HL-60 (cell line): ENCODE measurements at regions not wholly inside any gene's neighbourhood (a gene's known extent, or its start where the extent isn't known, plus 50 kb on each side); places are given as distances from the start of the nearest gene placed in this dataset.

ENCODE experiments used
- DNase-seq, 2 experiments: peaks; one replicate each; pipeline ENCODE4 v3.0.0-alpha.2; 2010 to 2020; ENCODE audit warnings: low read depth in 1 of 2, low spot score in 1 of 2
- H3K27ac ChIP-seq: fragments of 250-450 bp; sonication (Bioruptor Pico); replicated peaks from 2 replicates; pipeline ENCODE4 v1.5.1; 2020; ENCODE audit warnings: mild to moderate bottlenecking, moderate library complexity
- H3K27me3 ChIP-seq: fragments of 250-450 bp; sonication (Bioruptor Pico); 2 replicates; pipeline ENCODE4 v1.5.1; 2021; ENCODE audit warnings: mild to moderate bottlenecking, moderate library complexity; ENCODE audit not compliant: insufficient read depth, poor library complexity, severe bottlenecking
- H3K4me3 ChIP-seq: replicated peaks from 2 replicates; pipeline ENCODE4 v1.5.1; 2011; ENCODE audit warnings: mild to moderate bottlenecking, control low read depth, low read length; ENCODE audit not compliant: insufficient read depth
- CTCF ChIP-seq: IDR thresholded peaks from one replicate; pipeline ENCODE4 v1.5.1; 2011; ENCODE audit warnings: low read length, control low read depth, inconsistent platforms; ENCODE audit not compliant: insufficient read depth
- GABPA ChIP-seq: IDR thresholded peaks from 2 replicates; pipeline ENCODE4 v1.6.1; 2012; ENCODE audit warnings: low read depth
- POLR2AphosphoS5 ChIP-seq: IDR thresholded peaks from 2 replicates; pipeline ENCODE4 v1.6.1; 2012; ENCODE audit warnings: low read depth
- REST ChIP-seq: IDR thresholded peaks from 2 replicates; pipeline ENCODE4 v1.6.1; 2012; ENCODE audit warnings: low read depth; ENCODE audit not compliant: insufficient replicate concordance
- SPI1 ChIP-seq: IDR thresholded peaks from 2 replicates; pipeline ENCODE4 v1.6.1; 2012; ENCODE audit warnings: low read depth, mild to moderate bottlenecking, borderline replicate concordance

- DNase-seq, result no peak
- TF ChIP-seq REST, result no peak
- TF ChIP-seq CTCF, result no peak
- TF ChIP-seq GABPA, result no peak
- no peak for TF ChIP-seq POLR2AphosphoS5
- TF ChIP-seq SPI1, result no peak
- no peaks in the 10 kb centered on the region for H3K27me3 ChIP-seq
- no peak overlapping the region for H3K4me3 ChIP-seq
- no peak overlapping the region for H3K27ac ChIP-seq
Measured at GRCh38 chr2:182589121-182589520, 126.9 kb upstream of the DNAJC10 start.

GRCh38 chr2:182591774-182592173 lies 124.3 kb upstream of the DNAJC10 start:
- Histone ChIP-seq H3K27me3 (peaks cover 2% of the 10 kb centered on the region), H3K27ac (no peak overlapping the region), H3K4me3 (no peak overlapping the region)
- no peak for TF ChIP-seq GABPA
- TF ChIP-seq CTCF, result no peak
- no peak for TF ChIP-seq REST
- TF ChIP-seq POLR2AphosphoS5, result no peak
- no peak for TF ChIP-seq SPI1
- DNase-seq, result no peak

- Histone ChIP-seq H3K4me3 (no peak overlapping the region), H3K27ac (no peak overlapping the region), H3K27me3 (peaks cover 2% of the 10 kb centered on the region)
- DNase-seq, result no peak
- TF ChIP-seq POLR2AphosphoS5, result no peak
- TF ChIP-seq SPI1, result no peak
- TF ChIP-seq CTCF, result no peak
- no peak for TF ChIP-seq REST
- TF ChIP-seq GABPA, result no peak
Measured at GRCh38 chr2:182592691-182593393, 123.2 kb upstream of the DNAJC10 start.
